ENCODE measurements at regions not wholly inside any gene's neighbourhood (a gene's known extent, or its start where the extent isn't known, plus 50 kb on each side); places are given as distances from the start of the nearest gene placed in this dataset.
"Not testable (repeated sequence)": the region's sequence is repeated elsewhere in the genome, so short reads cannot be mapped to it uniquely, and the experiment has no call there.

DNA sequence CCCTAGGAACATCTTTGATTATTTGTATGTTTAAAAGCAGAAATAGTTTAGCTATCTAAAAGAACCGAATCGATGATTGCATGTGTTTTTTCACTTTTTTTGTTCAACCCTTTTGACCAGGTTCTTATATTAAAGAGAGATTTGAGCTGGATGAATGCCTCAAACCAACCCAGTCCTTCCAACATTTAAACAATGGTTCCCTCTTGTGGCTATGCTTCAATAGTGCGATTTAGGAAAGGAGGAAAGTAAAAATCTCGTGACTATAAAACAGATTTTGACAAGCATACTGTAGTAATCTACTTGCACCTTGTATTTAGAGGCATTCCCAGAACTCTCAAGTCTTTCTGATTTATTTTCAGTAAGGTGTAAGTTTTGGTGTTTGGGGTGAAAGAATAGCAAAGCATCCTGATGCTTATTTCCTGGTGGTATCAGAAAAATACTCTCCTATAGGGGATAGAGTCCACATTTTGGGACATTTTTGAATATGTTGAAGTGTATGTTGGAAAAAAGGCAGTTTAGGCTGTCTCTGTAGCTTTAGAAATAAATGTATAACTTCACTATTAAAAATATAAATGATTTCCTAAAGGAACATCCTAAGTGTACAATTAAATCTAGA is 159.6 kb upstream of the KCNH8 start:
- DNase-seq (ENCODE audit: low read depth in 2 of 2), result no peak

DNA sequence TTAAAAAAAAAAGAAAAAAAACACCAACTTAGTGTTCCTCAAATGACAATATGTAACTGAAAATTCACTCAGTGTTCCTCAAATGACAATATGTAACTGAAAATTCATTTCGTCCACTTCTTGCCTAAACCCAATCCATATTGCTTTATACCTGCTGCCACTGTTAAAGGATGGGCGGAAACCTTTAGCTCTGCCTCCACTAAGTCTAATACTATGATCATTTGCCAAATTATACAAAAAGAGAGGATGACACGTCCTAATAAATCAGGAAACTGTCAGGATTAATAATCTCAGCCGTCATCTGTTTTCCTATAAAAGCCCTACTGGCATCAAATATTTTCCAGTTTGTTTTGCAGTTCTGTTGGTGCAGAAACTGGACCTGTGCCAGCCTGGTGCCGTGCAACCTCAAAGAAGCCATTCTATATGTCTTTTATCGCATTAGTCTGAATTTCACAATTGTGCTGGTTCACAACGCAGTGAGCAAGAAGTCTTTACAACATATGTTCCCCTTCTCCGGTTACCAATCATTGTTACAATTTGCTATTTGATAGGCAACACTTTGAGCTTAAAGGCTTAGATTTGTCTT is 160.4 kb upstream of the KCNH8 start:
- DNase-seq (ENCODE audit: low read depth in 2 of 2), result no peak

DNA sequence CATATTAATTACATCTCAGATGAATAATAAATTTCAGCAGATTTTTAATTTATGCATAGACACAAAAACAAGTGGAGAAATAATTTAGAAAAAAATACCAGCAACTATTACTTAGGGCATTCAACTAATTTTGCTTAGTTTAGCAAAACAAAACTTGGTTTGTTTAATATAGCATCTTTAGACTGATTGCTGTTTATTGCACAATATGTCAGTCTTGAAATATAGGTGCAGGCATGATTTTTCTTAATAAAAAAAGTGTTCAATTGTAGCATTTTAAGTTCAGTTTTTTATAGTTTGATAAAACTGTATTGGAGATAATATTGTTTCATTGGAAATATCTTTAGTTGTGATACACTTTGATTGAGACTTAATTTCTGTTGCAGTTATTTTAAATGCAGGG is 161.2 kb upstream of the KCNH8 start:
- no peak for DNase-seq (ENCODE audit: low read depth in 2 of 2)

DNA sequence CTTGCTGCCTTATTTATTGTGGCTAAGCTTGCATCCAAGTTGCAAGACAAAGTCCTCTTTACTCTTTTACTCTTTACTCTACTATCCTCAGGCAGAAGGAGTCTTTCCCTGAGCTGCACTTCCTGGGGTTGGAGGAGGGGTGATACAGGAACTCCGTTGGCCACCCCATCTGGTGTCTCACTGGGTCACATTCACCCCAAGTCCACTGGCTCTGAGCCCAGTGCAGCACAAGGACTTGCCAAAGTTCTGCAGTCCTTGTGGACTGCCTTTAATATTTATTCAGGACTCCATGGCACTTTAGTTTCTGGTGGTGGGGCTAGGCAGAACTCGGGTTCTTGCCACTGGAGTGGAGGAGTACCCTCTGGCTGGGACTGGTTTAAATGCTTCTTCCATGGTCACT is 165.4 kb upstream of the KCNH8 start:
- DNase-seq (ENCODE audit: low read depth in 2 of 2), result no peak

DNA sequence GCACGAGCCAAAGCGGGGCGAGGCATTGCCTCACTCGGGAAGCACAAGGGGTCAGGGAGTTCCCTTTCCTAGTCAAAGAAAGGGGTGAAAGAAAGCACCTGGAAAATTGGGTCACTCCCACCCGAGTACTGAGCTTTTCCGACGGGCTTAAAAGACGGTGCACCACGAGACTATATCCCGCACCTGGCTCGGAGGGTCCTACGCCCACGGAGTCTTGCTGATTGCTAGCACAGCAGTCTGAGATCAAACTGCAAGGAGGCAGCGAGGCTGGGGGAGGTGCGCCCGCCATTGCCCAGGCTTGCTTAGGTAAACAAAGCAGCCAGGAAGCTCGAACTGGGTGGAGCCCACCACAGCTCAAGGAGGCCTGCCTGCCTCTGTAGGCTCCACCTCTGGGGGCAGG is 172.2 kb upstream of the KCNH8 start:
- not testable (repeated sequence) for DNase-seq (ENCODE audit: low read depth in 2 of 2)

DNA sequence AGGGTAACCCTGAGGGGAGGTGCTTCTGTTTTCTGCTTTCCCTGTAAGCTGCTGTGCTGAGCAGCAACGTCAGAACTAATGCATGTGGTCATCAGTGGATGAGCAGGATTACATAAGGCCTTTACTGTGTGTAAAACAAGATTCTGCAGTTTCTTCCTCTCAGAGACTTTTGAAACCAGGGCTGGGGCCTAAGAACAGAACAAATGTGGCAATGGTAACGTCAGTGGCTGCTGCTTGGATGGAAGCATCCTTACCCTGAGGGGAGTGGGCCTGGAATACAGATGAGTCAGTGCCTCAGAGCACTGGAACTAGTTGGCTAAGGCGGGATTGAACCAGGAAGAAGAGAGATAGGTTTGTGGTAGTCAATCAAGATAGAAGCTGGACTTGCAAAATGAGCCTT is 180.2 kb upstream of the KCNH8 start:
- DNase-seq (ENCODE audit: low read depth in 2 of 2), result no peak

DNA sequence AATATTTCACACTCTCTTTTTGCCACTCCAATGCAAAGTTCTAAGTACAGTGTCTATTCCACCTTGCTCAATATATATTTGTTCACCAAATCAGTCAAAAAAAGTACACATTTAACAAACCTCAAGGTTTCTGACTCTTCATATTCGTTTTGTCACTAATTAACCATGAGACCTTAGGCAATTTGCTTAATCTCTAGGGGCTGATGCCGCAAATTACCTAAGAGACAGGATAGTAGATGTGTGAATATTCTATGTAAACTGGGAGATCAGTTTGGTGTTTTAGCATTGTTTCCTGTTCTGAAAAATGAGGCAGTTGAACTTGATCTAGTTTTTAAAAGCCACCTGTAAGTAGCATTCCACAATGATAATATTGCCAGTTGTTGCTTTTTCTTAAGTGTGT is 182.5 kb upstream of the KCNH8 start:
- DNase-seq (ENCODE audit: low read depth in 2 of 2), result no peak

DNA sequence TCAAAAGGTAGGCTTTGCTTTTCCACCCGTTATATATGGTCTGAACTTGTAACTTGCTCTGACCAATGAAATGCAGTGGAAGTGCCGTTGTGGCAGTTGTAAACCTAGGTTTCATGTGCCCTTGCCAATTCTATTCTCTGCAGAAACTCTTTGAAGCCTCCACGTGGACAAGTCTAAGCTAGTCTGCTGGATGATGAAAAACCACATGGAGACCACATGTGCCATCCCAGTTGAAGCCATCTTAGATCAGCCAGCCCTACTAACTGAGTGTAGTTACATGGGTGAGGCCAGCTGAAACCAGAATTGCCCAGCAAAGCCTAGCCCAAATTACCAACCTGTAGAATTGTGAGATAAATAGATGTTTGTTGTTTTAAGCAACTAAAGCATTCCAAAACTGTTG is 183.7 kb upstream of the KCNH8 start:
- no peak for DNase-seq (ENCODE audit: low read depth in 2 of 2)

DNA sequence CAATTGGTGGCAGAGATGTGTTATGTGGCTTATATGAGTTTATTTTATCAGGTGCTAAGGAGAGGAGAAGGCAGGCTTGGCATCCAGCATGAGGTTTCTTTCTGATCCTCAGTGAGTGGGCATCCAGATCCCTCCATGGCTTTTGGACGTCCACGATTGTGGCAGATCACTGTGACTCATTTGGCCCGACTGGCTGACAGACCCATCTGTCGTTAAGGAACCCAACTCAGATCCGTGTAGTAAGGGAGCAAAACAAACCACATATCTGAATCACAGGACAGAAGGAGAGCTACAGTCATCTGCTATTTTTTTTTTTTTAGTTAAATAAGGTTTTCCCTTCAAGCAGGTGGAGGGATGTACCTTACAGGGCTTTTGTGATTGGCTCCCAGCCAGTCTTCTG is 197.0 kb upstream of the KCNH8 start:
- DNase-seq (ENCODE audit: low read depth in 2 of 2), result no peak

DNA sequence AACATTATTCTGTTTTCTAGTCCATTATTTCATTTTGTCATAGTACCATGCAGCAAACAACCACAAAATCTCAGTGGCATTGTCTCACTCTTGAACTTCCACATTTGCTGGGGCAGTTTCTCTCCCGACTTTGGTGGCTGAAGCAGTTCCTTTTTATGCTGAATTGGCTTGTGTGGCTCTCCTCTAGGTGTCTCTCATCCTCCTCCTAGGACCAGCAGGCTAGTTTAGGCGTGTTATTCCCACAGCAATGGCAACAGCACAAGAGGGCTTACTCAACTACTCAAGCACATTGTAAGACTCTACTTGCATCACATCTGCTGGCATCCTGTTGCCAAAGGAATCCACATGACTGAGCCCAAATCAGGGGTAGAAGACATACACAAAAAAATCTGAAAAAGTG is 201.8 kb upstream of the KCNH8 start:
- no peak for DNase-seq (ENCODE audit: low read depth in 2 of 2)

DNA sequence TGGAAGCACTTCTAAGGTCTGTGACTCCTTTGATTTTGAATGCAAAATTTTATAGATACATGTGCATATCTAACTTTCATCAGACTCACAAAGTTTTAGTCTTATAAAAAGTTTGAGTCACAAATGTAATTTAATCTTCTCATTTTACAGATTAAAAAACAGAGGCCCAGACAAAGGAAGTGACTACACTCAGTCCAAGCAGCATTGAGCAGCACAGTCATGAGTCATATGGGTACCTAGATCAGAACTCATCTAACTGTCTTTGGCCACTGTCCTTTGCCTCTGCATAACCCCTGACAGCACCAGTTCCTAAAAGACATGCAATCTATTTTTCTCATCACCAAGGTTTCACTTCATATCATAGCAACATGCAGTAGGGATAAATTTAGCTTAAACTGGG is 210.7 kb upstream of the KCNH8 start:
- no peak for DNase-seq (ENCODE audit: low read depth in 2 of 2)

DNA sequence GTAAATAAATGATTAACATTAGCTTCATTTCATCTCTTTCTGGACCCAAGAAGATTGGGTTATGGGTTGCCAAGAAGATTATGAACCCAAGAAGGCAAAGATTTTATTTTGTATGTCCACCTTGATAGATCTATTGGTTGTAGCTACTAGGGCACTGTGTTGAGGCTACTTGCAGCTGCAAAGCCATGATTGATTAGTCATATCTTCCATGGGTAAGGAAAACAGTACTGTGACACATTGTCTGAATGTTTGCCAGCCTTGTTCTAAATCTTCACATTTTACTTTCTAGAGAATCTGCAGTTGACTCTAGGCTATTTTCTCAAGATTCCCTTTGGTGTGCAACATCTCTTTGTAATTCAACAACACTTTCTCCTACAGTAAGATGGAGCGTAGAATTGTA is 229.2 kb upstream of the KCNH8 start:
- no peak for DNase-seq (ENCODE audit: low read depth in 2 of 2)

DNA sequence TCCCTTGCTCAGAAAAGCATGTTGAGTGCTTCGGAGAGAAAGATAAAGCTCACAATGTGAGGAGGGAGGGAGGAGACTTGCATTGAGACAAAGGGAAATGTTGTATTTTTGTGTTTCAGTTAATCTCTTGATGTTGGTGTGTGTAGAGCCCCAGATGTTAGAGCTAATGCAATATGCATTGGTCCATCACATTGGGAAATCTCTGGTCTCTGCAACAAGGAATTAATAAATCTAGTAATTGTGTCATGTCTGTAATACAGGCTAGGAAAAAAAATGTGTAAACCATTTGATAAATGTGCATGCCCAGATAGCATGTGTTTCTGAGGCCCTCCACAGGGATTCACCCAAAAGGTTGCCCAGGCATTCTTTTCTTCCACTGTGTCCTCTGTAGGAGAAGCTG is 230.4 kb upstream of the KCNH8 start:
- DNase-seq (ENCODE audit: low read depth in 2 of 2), result no peak

DNA sequence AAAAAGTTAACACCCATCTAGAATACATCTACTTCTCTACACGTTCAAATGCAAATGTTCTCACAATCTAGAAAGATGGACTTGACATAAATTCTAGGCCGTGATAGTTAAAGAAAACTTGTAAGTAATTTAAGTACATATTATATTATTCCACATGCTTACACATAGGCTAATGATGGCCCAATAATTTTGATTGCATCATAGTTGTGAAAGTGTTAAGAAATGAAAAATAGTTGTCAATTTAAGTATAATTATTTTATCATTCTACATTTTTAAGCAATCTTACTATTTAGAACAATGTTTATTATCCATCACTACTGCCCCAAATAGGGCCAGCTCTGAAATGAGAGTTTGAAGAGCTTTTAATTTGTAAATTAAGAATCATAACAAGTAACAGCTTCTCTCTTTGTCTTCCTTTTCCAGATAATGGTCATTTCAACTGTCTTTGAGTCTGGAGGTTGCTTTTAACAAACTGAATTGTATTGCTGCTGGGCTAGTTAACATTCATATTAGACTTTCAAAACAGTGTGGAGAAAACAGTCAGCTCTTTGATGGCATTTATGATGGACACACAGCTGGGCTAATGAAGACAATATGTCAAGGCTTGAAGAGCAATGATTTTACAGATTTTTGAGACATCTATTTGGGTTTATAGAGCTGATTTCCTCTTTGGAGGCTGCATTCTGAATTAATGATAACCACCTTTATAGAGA is 246.1 kb upstream of the KCNH8 start:
- DNase-seq (ENCODE audit: low read depth in 2 of 2), result no peak

DNA sequence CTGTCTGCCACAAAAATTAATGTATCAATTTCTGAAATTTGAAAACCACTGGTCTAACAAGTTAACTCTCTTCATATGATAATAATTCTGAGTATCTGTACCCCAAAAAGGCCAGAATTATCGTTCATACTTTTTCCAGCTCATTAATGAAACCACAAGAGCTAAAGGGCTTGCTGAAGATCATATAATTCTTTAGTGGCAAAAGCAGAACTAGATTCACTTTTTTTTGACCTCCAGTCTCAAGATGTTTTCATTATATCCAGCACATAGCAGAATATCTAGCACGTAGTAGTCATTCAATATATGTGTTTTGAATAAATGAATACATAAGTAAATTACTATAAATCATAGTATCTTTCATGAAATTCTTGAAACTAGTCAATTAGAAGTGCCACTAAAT is 246.7 kb upstream of the KCNH8 start:
- DNase-seq (ENCODE audit: low read depth in 2 of 2), result no peak

DNA sequence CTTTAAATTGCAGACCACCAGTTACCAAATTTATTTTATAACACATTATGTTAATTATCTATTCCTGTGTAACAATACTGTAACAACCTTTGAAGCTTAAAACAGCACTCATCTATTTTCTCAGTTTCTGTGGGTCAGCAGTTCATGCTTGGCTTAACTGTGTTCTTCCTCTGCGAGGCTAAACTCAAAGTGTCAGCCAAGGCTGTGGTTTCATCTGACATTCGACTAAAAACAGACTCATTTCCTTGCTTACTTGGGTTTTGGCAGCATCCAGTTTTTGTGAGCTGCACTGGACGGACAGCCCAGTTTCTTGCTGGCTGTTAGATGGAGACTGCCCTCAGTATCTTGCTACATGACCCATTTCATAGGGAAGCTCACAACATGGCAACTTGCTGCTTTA is 247.3 kb upstream of the KCNH8 start:
- no peak for DNase-seq (ENCODE audit: low read depth in 2 of 2)

DNA sequence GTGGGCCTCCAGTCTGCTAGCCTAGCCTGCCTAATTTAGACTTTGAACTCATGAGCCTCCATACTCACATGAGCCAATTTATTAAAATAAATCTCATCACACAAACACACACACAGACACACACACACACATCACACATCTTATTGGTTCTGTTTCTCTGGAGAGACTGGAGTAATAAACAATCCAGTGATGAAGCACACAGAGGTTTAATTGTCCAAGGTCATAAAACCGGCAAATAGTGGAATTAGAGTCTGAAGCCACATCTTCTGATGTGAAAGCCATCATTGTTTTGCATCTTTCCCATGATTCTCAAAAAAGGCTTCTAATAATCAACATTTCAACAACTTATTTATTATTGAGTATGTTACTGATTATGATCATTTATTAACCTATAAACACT is 249.4 kb upstream of the KCNH8 start:
- DNase-seq (ENCODE audit: low read depth in 2 of 2), result no peak

DNA sequence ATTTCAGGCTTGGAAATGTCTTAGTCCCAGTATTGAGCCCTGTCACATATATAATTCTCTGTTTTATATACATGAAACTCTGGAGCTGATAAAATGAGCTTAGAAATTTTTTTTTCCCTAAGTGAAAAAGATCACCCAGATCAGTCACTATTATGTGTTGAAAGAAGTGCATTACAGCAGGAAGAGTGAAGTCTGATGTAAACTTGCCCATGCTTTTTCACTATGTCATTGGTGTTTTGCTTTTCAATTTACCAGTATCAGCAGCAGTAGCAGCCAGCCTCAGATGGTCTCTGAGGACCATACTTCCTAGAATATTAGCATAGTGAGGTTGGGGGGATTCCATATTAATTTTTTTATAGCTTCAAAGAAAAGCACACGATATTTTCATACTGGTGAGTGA is 255.6 kb upstream of the KCNH8 start:
- DNase-seq (ENCODE audit: low read depth in 2 of 2), result no peak

DNA sequence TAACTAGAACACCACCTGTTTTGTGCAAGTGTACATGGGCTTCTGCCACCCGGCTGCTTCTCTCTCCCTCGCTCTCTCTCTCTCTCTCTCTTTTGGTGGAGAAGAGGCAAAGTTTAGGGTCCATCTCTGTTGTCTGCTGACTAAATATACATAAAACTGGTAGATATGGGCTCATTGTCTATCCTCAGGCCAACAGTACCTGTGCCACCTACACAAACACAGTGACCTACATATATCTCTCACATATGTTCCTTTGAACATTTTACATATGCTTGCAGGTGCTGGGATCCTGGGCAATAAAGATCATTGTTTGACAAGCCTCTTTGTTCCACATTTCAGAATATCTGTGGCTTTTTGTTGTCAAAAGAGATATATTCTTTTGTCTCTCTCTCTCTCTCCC is 256.3 kb upstream of the KCNH8 start:
- no peak for DNase-seq (ENCODE audit: low read depth in 2 of 2)

DNA sequence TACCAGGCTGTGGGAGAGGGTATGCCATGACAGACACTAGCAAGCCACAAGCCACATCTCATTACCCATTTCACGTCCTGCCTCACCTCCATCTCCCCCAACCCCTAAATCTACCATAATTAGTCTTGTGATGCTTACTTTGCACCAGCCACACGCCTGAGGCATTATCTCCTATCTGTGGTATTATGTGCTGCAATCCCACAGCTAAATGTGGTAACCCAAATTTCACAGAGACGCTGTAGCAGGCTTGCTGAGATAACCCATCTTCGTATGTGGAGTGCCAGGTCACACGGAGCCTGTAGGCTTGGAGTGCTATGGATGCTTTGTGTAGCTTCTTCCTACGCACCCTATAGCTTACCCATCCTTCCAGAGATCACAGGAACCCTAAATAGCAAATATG is 256.7 kb upstream of the KCNH8 start:
- no peak for DNase-seq (ENCODE audit: low read depth in 2 of 2)

DNA sequence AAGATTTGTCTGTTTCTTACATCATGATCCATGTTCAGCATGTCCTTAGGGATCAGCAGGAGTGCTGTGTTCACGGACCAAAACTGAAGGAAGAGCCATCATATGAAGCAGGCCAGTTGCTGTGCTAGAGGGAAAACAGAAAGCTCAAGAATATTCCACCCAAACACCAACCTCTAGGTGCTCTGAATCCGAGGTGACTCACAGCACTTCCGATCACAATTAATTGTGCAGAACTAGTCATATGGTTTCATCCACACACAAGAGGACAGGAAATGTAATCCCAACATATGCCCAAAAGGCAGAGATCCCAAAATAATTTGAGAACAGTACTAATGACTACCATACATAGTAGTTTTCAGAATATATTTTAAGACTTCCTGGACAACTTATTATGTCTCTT is 257.9 kb upstream of the KCNH8 start:
- DNase-seq (ENCODE audit: low read depth in 2 of 2), result no peak

DNA sequence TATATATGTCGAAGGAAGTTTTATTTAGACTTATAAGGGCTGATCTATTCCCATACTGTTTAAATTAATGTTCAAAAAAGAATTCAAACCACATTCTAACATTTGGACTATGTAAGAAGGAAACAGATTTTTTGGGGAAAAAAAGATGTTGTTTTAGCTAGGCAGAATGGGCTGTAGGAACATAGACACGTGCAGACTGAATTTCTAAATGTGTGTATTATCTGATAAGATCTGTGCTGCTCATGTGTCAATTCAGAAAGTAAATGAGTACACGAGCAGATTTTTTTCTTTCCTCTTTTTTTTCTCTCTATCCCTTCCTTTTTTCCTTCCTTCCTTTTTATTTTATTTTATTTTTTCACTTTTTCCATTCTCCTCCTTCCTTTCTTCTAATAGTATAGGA is 259.5 kb upstream of the KCNH8 start:
- DNase-seq (ENCODE audit: low read depth in 2 of 2), result no peak

DNA sequence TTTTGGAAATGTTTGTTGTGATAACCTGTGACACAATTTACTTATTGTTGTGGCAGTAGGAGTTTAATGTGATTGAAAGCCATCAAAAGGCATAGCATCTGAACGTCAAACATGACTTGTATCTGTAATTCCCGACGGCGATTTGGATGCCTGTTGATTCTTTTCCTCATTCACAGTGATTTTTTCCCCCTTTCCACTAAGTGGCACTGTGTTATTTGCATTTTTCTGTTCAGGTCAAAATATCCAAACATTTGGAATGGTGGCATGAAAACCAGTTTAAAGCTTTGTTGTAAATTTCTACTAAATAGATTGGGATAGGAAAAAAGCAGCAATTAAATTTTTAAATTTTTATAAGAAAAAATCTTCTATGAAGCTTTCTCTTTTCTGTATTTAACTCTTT is 259.9 kb upstream of the KCNH8 start:
- no peak for DNase-seq (ENCODE audit: low read depth in 2 of 2)

DNA sequence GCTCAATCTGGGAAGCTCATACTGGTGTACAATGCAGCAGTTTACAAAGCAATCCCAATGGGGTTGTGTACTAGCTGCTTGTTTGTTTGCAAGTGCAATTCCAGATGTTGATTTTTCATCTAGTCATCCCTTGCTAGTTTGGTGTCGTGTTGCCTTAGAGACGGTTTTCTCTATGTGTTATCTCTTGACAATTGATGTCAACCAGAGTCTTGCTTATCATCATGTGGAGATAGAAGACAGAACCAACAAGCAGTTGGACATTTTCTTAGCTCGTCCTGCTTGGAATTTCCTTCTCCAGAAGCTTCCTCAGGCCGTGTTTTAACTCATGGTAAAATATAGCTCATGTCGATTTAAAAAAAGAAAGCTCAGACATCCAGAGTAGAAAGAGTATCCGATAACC is 262.0 kb upstream of the KCNH8 start:
- no peak for DNase-seq (ENCODE audit: low read depth in 2 of 2)
